GM19239 (cell line): ENCODE measurements at regions not wholly inside any gene's neighbourhood (a gene's known extent, or its start where the extent isn't known, plus 50 kb on each side); places are given as distances from the start of the nearest gene placed in this dataset.

ENCODE experiments used
- DNase-seq: peaks from one replicate; pipeline ENCODE4 v3.0.0; 2011; ENCODE audit warnings: low spot score; ENCODE audit not compliant: insufficient read length
- FAIRE-seq: peaks from 2 replicates; lab custom pipeline; 2011; peaks lifted over from hg19 to GRCh38; lab: Jason Lieb, UNC

DNA sequence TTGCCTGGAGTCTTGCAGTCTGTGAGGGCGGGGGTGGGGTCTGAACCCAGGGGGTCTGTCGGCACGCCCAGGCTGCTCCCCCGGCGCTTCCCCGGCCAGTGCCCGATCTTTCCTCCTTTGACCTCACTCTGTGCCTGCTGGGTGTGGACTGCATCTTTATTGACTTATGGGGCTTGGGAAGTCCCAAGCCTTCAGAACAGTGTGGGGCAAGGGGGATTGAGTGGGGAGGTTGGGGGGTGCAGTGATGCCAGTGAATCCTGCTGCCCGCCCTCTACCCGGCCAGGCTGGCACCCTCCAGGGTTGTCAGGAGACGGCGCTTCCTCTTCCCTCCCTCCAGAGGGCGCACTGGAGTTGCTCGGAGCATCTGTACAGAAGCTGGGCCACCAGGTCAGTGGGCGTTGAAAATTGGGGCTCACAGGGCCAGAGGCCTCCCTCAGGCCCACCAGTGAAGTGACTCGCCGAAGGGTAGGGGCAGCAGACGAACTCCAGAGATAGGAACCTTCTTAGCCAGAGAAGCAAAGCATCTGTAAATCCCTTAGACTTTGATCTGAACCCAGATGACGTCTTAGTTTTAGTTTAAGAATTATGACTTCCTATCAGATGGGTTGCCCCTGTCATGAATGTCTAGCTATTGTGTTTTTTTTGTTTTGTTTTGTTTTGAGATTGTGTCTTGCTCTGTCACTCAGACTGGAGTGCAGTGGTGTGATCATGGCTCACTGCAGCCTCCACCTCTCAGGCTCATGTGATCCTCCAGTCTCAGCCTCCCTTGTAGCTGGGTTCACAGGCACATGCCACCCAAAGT is 184.8 kb upstream of the CIBAR2 start:
- FAIRE-seq (no peak), DNase-seq (peak; percentile 62)

DNA sequence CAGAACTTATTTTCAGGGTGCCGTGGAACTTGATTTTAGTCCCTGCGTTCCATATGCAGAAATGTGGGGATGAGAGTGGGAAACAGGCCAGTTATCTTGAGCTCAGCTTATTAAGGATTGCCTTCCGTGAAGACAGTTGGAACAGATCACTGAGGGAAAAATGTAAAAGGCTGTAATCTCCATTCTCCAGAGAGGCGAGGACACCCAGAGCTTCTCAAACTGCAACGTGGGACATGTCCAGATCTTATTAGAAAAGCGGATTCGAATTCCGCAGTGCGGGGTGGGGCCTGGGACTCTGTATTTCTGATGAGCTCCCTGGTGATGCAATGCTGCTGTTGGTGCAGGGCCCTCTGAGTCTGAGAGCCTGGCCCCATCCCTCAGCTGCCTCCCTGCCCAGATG is 185.6 kb upstream of the CIBAR2 start:
- no peak for FAIRE-seq
- DNase-seq: no peak

DNA sequence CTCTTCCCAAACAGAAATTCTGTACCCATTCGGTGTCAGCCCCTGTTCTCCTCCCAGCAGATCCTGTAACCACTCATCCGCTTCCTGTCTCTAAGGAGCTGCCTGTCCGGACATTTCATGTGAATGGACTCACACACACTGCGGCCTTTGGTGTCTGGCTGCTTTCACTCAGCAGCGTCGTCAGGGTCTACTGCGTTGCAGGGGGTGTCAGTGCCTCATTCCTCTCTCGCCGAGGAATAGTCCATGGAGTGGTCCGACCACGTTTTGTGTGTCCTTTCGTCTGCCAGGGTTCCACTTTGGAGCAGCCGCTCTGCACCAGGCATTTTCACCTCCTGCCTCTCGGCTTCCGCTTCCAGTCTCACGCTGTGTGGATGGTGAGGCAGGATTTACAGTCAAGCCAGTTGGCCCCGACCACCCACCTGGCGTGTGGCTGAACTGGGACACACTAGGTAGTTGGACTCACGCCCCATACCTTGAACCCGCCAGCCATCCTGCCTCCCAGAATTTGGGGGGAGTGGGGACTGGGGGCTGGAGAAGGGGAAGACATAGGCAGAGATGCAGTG is 188.2 kb upstream of the CIBAR2 start:
- FAIRE-seq (no peak), DNase-seq (no peak)

DNA sequence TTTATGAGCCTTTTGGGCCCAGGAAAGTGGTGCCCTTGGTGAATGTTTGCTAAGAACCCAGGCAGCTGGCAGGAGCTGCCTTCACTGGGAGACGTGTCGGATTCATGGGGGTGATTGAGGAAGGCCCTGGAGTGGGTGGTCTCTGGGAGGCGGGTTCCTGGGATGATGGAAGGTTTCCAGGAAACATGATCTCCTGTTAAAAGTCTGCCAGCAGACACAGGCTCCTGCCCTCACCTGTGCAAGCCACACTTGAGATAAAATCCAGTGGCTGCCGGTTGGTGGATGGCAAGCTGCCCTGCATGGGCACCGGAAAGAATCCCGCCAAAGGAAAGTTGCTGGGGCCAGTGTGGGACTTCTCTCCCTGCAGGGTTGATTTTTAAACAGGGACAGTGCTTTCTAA is 189.0 kb upstream of the CIBAR2 start:
- FAIRE-seq (no peak), DNase-seq (no peak)

GRCh38 chr16:85302018-85302847 is 190.0 kb upstream of the CIBAR2 start:
- no peak for FAIRE-seq
- DNase-seq: no peak

- FAIRE-seq (no peak), DNase-seq (no peak)
Observed at GRCh38 chr16:85302848-85303353, 190.6 kb upstream of the CIBAR2 start.

DNA sequence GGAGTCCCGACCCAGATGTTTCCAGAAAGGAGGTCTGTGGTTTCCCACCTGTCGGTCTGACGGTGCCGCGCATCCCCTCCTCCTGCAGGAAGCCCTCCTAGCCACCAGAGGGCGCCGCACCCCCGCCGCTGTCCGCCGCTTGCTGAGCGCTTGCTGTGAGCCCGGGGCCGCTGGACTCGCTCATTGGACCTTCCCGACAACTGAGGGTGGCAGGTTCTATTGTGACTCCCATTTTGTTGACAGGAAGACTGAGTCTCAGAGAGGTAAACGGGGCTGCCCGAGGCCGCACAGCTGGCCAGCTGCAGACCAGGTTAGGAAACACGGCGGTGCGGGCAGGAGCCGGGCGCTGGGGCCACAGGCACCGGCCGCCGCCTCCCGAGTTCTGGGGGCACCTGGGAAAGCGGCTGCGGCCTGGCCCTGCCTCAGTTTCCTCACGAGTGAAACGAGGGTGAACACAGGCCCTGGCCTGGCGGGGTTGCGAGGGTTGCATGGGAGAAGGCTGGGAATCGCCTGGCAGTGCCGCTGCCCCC is 191.1 kb upstream of the CIBAR2 start:
- FAIRE-seq (no peak), DNase-seq (peak; percentile 81)

GRCh38 chr16:85304337-85304736 is 192.1 kb upstream of the CIBAR2 start:
- DNase-seq: no peak
- FAIRE-seq: no peak

DNA sequence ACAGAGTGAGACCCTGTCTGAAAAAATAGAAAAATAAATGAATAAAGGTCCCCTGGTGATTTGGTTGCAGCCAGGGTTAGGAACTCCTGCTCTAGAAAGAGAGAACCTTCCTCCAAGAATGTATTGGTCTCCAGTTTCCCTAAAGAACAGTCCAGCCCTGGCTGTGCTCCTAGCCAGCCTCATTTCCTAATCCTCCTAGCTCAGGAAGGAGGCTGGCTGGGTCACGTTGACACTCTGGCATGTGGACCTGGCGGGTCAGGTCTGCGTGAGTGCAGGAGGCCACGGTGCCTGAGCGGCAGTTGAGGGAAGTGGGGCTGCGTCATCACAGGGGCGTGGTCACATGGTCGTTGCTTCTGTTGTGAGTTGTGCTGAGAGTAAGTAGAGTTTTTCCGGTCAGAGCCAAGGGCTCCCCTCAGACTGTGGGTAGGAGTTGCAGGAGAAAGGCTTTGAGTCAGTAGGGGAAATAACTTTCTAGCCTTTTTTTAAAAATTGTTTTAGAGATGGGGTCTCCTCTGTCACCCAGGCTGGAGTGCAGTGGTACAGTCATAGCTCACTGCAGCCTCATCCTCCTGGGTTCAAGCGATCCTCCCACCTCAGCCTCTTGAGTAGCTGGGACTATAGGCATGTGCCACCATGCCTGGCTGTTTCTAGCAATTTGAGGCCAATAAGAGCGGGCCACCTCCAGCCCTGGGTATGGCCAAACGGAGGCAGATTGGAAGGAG is 194.0 kb upstream of the CIBAR2 start:
- FAIRE-seq (no peak), DNase-seq (peak; percentile 72)

GRCh38 chr16:85306793-85307551 is 194.7 kb upstream of the CIBAR2 start:
- DNase-seq (no peak), FAIRE-seq (no peak)

GRCh38 chr16:85307552-85308364 is 195.5 kb upstream of the CIBAR2 start:
- no peak for DNase-seq
- no peak for FAIRE-seq

DNA sequence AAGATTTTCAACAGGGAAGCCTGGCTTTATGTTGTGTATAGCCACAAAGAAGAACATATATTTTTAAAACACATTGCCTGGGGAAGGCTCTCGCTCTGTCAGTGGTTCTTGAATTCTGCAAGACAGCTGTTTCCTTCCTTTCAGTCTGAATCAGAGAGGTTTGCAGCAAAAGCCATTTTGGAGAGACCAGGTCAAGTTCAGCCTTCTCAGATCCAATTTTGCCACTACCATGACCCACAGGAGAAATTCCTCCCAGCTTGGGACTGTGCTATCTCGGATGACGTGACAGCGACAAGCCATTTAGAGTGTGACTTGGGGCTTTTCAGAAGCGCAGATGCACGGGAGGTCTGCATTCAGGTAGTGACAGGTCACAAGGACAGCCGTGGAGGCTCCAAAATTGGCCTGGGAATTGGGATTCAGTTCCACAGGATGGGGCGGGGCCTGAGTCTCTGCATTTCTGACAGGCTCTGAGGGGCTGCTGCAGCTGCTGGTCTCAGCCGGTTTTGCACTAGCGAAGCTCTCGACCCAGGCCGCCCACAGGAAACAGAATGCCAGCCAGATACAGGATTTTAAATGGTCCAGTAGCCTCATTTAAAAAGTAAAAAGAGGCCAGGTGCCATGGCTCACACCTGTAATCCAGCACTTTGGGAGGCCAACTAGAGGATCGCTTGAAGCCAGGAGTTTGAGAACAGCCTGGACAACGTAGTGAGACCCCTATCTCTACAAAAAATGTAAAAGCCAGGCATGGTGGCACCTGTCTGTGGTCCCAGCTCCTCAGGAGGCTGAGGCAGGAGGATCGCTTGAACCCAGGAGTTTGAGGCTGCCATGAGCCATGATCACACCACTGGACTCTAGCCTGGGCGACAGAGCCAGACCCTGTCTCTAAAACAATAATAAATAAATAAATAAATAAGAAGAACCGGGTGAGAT is 196.6 kb upstream of the CIBAR2 start:
- no peak for DNase-seq
- FAIRE-seq: no peak

GRCh38 chr16:85309656-85310587 is 197.7 kb upstream of the CIBAR2 start:
- FAIRE-seq: no peak

GRCh38 chr16:85310868-85311585 is 198.8 kb upstream of the CIBAR2 start:
- no peak for DNase-seq
- no peak for FAIRE-seq

More at GRCh38 chr16:85309656-85310587, 197.7 kb upstream of the CIBAR2 start:
- DNase-seq: no peak

DNA sequence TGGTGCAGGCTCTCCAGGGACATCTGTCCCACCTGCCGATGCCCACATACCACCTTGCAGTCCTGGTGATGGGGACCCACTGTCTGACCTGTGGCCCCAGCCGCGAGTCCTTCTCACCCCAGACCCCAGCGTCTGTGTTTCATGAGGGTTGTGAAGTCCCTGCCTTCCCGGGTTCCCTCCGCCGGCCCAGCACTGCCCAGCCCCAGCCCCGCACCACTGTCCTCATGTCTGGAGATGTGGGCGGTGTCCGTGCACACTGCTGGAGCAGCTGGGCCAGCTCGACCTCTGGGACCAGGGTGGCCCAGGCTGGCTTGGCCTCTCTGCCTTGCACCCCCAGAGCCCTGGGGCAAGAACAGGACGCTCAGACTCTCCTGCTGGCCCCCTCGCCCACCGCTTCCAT is 199.5 kb upstream of the CIBAR2 start:
- no peak for DNase-seq
- FAIRE-seq: no peak

GRCh38 chr16:85312174-85312573 is 199.9 kb upstream of the CIBAR2 start:
- DNase-seq: no peak
- no peak for FAIRE-seq
